Osteocyte (in vitro differentiated cells): ENCODE measurements at regions not wholly inside any gene's neighbourhood (a gene's known extent, or its start where the extent isn't known, plus 50 kb on each side); places are given as distances from the start of the nearest gene placed in this dataset.

Experiments used
- DNase-seq: peaks from one replicate; pipeline ENCODE4 v3.0.0; 2021; ENCODE audit warnings: mixed read lengths; ENCODE audit not compliant: unreplicated experiment; ENCODE audit errors: extremely low spot score
- H3K27ac Mint-ChIP-seq: one replicate; pipeline ENCODE4 v1.8.0; 2021; ENCODE audit warnings: mild to moderate bottlenecking, mixed read lengths; ENCODE audit not compliant: unreplicated experiment
- H3K27me3 Mint-ChIP-seq: one replicate; pipeline ENCODE4 v1.8.0; 2021; ENCODE audit warnings: mixed read lengths; ENCODE audit not compliant: unreplicated experiment
- H3K36me3 Mint-ChIP-seq: one replicate; pipeline ENCODE4 v1.8.0; 2021; ENCODE audit warnings: mixed read lengths; ENCODE audit not compliant: unreplicated experiment
- H3K4me1 Mint-ChIP-seq: one replicate; pipeline ENCODE4 v1.8.0; 2021; ENCODE audit warnings: mixed read lengths; ENCODE audit not compliant: unreplicated experiment
- H3K4me3 Mint-ChIP-seq: one replicate; pipeline ENCODE4 v1.8.0; 2021; ENCODE audit warnings: mild to moderate bottlenecking, moderate library complexity, mixed read lengths; ENCODE audit not compliant: unreplicated experiment
- H3K9me3 Mint-ChIP-seq: one replicate; pipeline ENCODE4 v1.8.0; 2021; ENCODE audit warnings: mixed read lengths; ENCODE audit not compliant: unreplicated experiment
- CTCF ChIP-seq: fragments of 200-600 bp; sonication (generic); IDR thresholded peaks from 2 replicates; pipeline ENCODE4 v1.5.0; 2021; ENCODE audit warnings: antibody characterized with exemption, mild to moderate bottlenecking, moderate library complexity

GRCh38 chr22:47804281-47804680, 1041.8 kb downstream of the TBC1D22A start:
- H3K4me3 Mint-ChIP-seq: no peak overlapping the region
- peaks cover 16% of the 10 kb centered on the region for H3K9me3 Mint-ChIP-seq

GRCh38 chr22:47802421-47802820, 1040.0 kb downstream of the TBC1D22A start:
- Mint-ChIP-seq H3K4me1 (no peaks in the 10 kb centered on the region), H3K36me3 (no peaks in the 10 kb centered on the region), H3K27me3 (no peaks in the 10 kb centered on the region), H3K27ac (no peak overlapping the region), H3K4me3 (no peak overlapping the region), H3K9me3 (peaks cover 32% of the 10 kb centered on the region)
- no peak for TF ChIP-seq CTCF
- peak; percentile 79 for DNase-seq

More at GRCh38 chr22:47804281-47804680, 1041.8 kb downstream of the TBC1D22A start:
- Mint-ChIP-seq H3K4me1 (no peaks in the 10 kb centered on the region), H3K27me3 (no peaks in the 10 kb centered on the region), H3K36me3 (no peaks in the 10 kb centered on the region), H3K27ac (no peak overlapping the region)
- peak; percentile 25 for DNase-seq
- no peak for TF ChIP-seq CTCF

GRCh38 chr22:47801541-47802245, 1039.2 kb downstream of the TBC1D22A start:
- Mint-ChIP-seq H3K27me3 (no peaks in the 10 kb centered on the region), H3K4me1 (no peaks in the 10 kb centered on the region), H3K27ac (no peak overlapping the region), H3K36me3 (no peaks in the 10 kb centered on the region), H3K4me3 (no peak overlapping the region), H3K9me3 (peaks cover 34% of the 10 kb centered on the region)
- DNase-seq: peak; percentile 77
- TF ChIP-seq CTCF: no peak

- peaks cover 39% of the 10 kb centered on the region for H3K9me3 Mint-ChIP-seq
- TF ChIP-seq CTCF: no peak
- H3K36me3 Mint-ChIP-seq: no peaks in the 10 kb centered on the region
- peak; percentile 59 for DNase-seq
- no peaks in the 10 kb centered on the region for H3K27me3 Mint-ChIP-seq
- H3K4me3 Mint-ChIP-seq: no peak overlapping the region
- no peaks in the 10 kb centered on the region for H3K4me1 Mint-ChIP-seq
- no peak overlapping the region for H3K27ac Mint-ChIP-seq
Observed at GRCh38 chr22:47798229-47798628, 1035.8 kb downstream of the TBC1D22A start.

GRCh38 chr22:47797342-47797945, 1035.0 kb downstream of the TBC1D22A start:
- Mint-ChIP-seq H3K9me3 (peaks cover 39% of the 10 kb centered on the region), H3K4me1 (no peaks in the 10 kb centered on the region), H3K27ac (no peak overlapping the region), H3K27me3 (no peaks in the 10 kb centered on the region), H3K36me3 (no peaks in the 10 kb centered on the region), H3K4me3 (no peak overlapping the region)
- TF ChIP-seq CTCF: no peak
- DNase-seq: no peak
